GM18951 (cell line): ENCODE measurements at regions not wholly inside any gene's neighbourhood (a gene's known extent, or its start where the extent isn't known, plus 50 kb on each side); places are given as distances from the start of the nearest gene placed in this dataset.

Source experiments
- POLR2A ChIP-seq: IDR thresholded peaks from 4 replicates; pipeline ENCODE4 v1.6.1; 2011; ENCODE audit warnings: mild to moderate bottlenecking; ENCODE audit not compliant: insufficient read length, insufficient read depth; ENCODE audit errors: extremely low read depth
- in situ Hi-C: fragments of 300-500 bp; cut with MboI; formaldehyde crosslinking; loops from one replicate; pipeline ENCODE4 v1.12.0; 2022; ENCODE audit warnings: low sequenced_read_pairs, mixed read lengths, inconsistent platforms; ENCODE audit not compliant: unreplicated experiment

DNA sequence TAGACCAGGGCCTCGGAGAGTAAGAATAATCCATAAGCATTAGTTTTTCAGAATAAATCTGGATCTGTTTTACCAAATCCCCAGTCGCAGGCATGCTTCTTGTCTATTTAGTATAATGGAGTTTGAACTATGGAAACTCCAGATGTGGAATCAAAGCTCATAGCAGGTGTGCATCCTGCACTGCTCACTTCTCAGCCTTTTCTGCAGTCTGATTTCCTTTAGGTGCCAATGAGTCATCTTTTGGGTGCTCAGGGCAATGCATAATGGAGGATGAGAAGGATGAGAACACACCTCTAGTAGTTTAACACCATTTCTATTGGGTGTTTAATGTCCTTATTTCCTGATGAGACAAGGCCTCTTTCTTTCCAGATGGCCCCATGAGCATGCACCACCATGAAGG, 961.2 kb downstream of the TMEM121 start:
- TF ChIP-seq POLR2A = no peak
- in situ Hi-C loops = no loop called here

- in situ Hi-C loops = no loop called here
- no peak for TF ChIP-seq POLR2A
Observed at GRCh38 chr14:106488291-106488690, 961.9 kb downstream of the TMEM121 start.

DNA sequence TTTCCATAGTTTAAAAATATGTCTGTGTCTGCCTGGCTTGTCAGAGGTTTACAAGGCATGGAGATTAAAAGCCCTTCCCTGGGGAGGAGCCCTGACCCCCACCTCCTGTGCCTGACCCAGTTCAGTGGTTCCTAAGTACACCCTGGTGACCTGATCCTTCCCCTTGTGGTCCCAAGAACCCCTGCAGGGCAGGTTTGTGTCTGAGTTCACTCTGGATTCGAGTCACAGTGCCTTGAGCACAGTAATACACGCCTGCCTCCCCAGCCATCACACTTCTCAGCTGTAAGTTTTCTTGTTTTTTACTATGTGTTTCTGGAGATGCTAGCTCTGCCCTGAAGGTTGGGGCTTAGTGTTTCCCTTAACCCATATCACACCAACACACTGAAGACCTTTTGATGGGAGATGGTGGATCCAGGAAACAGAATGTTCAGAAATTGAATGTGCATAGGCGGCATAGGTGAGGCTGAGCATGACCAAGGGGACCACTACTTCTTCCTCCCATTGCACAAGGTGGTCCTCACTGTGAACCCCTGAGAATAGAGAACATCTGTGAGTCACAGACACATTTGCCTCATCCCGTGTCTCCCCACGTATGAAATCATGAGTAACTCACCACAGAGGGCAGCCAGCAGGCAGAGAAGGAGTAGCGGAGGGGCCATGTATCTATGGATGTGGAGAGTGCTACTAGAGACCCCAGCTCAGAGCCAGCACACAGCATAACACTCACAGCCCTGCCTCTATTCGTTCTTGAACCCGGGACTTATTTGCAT, 962.9 kb downstream of the TMEM121 start:
- TF ChIP-seq POLR2A = no peak

DNA sequence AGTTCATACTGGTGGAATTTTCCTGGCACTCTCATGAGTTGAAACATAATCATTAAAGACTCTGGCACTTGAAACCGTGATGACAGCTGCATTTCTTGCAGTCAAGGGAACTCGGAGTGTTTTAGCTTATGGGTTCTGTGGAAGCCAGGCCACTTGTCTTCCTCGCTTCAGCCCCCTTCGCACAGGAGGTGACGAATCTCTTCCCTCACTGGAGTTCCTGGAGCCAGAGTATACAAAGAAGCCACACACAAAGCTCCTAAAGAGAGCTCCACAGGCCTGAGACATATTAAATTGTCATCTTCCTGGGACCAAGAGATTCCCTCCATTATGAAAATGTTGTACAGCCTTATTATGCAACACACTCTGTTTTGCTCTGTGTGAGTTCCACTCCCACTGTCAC, 964.1 kb downstream of the TMEM121 start:
- in situ Hi-C loops = no loop called here
- no peak for TF ChIP-seq POLR2A

More for the DNA sequence above, 962.9 kb downstream of the TMEM121 start:
- in situ Hi-C loops = no loop called here

DNA sequence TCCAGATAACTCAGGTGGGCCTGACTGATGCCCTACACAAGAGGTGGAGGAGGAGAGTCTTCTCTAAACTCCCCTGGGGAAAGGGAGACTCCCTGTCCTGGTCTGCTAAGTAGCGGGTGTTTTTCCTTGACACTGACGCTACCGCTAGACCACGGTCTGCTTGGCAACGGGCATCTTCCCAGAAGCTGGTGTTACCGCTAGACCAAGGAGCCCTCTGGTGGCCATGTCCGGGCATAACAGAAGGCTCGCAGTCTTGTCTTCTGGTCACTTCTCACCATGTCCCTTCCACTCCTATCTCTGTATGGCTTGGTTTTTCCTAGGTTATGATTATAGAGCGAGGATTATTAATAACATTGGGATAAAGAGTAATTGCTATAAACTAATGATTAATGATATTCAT, 965.5 kb downstream of the TMEM121 start:
- TF ChIP-seq POLR2A = no peak
- in situ Hi-C loops = no loop called here

- in situ Hi-C loops = no loop called here
- no peak for TF ChIP-seq POLR2A
Observed at GRCh38 chr14:106493962-106494823, 967.8 kb downstream of the TMEM121 start.

DNA sequence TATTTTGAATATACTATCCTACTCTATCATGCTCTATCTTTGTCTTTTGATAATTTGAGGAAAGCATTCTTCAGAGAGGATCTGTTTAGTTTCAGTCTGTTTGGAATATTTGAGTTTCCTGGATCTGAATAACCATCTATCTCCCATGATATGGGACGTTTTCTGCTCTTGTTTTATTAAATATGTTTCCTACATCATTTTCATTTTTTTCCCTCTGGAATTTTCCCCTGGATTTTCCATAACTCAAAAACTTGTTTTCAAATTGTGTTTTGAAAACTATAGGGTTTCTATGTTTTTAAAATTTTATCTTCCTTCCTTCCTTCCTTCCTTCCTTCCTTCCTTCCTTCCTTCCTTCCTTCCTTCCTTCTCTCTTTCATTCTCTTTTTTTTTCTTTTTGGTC, 974.2 kb downstream of the TMEM121 start:
- TF ChIP-seq POLR2A = no peak
- in situ Hi-C loops = no loop called here

DNA sequence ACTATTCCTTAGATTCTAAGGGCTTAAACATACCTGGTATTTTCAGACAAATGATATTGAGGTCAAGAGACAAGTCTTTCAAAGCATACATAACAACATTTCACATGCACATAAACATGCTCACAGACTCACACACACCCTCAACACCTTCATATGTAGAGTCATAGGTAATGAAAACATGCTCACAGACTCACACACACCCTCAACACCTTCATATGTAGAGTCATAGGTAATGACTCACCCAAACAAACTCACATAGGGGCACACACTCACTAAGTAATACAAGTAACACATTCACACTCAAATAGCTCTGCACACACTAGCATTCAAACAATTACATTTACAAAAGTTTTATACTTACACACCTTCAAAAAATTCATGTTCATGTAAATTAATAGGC, 975.5 kb downstream of the TMEM121 start:
- no peak for TF ChIP-seq POLR2A
- in situ Hi-C loops = no loop called here

DNA sequence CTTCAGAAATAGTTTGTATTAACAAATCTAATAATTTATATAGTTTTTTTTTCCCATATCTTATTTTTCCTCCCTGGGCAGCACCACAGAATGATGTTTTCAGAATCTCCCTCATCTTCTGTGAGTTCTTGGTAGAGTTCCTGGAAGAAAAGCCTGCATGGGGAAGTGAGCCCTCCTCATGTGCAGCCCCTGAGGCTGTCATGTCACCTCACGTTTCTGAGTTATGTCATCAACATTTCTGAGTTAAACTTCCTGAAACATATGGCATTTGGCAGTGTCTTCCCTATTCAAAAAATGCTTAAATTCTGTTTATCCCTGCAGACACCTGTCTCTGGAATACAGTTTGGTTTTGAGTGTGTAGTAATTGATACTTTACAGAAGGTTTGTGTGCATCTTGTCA, 979.0 kb downstream of the TMEM121 start:
- in situ Hi-C loops = no loop called here
- TF ChIP-seq POLR2A = no peak

DNA sequence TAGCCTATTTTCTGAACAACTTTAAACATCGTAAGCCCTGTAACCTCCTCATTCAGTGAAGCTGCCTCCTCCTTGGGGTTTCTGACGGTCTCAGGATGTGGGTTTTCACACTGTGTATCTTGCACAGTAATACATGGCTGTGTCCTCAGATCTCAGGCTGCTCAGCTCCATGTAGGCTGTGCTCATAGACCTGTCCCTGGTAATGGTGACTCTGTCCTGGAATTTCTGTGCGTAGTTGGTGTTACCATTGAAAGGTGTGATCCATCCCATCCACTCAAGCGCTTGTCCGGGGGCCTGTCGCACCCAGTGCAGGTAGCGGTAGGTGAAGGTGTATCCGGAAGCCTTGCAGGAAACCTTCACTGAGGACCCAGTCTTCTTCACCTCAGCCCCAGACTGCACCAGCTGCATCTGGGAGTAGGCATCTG, 980.5 kb downstream of the TMEM121 start:
- TF ChIP-seq POLR2A = no peak
- in situ Hi-C loops = no loop called here

GRCh38 chr14:106507354-106507753, 981.0 kb downstream of the TMEM121 start:
- in situ Hi-C loops = no loop called here
- TF ChIP-seq POLR2A = no peak

DNA sequence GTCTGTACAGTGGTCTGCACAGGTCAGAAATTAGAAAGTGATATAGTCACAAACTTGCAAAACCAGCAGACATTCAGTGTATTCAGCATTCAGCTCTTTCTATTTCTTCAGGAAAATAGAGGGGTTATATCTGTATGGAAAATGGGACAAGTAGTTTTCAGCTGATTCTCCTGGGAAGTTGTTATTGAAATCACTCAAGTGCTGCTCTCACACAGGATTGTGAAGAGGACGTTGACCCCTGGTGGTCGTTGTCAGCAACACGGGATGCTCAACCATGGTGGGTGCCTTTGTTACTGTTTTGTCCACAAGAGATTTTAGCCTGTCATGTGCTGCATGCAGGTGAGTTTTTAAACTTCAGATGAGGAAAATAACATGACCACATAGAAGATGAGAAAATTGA, 981.8 kb downstream of the TMEM121 start:
- in situ Hi-C loops = no loop called here

GRCh38 chr14:106509176-106509575, 982.8 kb downstream of the TMEM121 start:
- in situ Hi-C loops = no loop called here
- no peak for TF ChIP-seq POLR2A

More for the DNA sequence above, 981.8 kb downstream of the TMEM121 start:
- no peak for TF ChIP-seq POLR2A

DNA sequence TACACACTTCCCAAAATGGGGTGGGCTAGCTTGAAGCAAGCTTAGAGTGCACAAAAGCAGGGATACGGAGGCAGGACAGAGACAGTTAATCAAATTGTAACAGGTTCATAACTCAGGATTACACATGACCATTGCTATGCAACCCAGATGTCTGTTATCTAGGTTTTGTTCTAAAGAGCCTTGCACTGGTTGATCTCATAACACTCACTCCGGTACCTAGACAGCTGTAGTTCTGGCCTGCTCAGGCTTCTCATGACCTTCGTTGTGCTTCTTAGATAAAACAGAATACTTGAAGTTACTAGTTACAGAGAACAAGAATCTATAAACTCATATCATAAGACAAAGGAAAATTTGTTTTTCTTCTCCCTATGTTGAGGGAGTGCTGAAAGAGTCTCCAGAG, 983.4 kb downstream of the TMEM121 start:
- TF ChIP-seq POLR2A = no peak

More for the DNA sequence above, 983.4 kb downstream of the TMEM121 start:
- in situ Hi-C loops = no loop called here
